ENCODE measurements at regions not wholly inside any gene's neighbourhood (a gene's known extent, or its start where the extent isn't known, plus 50 kb on each side); places are given as distances from the start of the nearest gene placed in this dataset.

- Histone ChIP-seq H3K9me1 (replicated peaks; ENCODE audit: control insufficient read depth, extremely low read depth, insufficient read depth, low read length) (no peaks in the 10 kb centered on the region), H3K36me3 (ENCODE audit: control insufficient read depth in 2 of 2, extremely low read depth in 1 of 2, insufficient read depth in 2 of 2, low read length in 2 of 2) (no peaks in the 10 kb centered on the region), H3K27me3 (ENCODE audit: control insufficient read depth in 2 of 2, insufficient read depth in 2 of 2, low read length in 2 of 2) (no peaks in the 10 kb centered on the region), H3K4me1 (ENCODE audit: control insufficient read depth, extremely low read depth, insufficient read depth, low read length) (no peaks in the 10 kb centered on the region), H3K4me3 (replicated peaks in 1 of 3; ENCODE audit: insufficient read depth in 1 of 3, low read depth in 1 of 3, low read length in 3 of 3) (no peak overlapping the region), H2AFZ (ENCODE audit: low read depth, low read length) (no peak overlapping the region), H3K79me2 (ENCODE audit: control insufficient read depth, insufficient read depth, low read length) (no peaks in the 10 kb centered on the region), H3K9ac (replicated peaks; ENCODE audit: extremely low read depth, insufficient read depth, low read length) (no peak overlapping the region), H3K4me2 (ENCODE audit: insufficient read depth, low read length) (no peak overlapping the region), H3K27ac (ENCODE audit: insufficient read depth, low read depth, low read length) (no peak overlapping the region), H4K20me1 (replicated peaks; ENCODE audit: control insufficient read depth, extremely low read depth, insufficient read depth, low read length) (no peaks in the 10 kb centered on the region), H3K9me3 (replicated peaks; ENCODE audit: control insufficient read depth, insufficient read depth, low read length) (peaks cover 2% of the 10 kb centered on the region)
- BruUV-seq (replicated peaks), result no TSS peak
- no peak for TF ChIP-seq MYC (IDR thresholded peaks at IDR 0.05; ENCODE audit: low read depth, low read length)
- no peak for DNase-seq (ENCODE audit: low read depth, low spot score)
- no peak for FAIRE-seq
- intact Hi-C loops (cut with micrococcal nuclease) (no loop called here), dilution Hi-C loops (cut with MboI; ENCODE audit: extremely low pct_ligation_motif_present, low sequenced_read_pairs) (no loop called here)
- ChIA-PET POLR2A (no interaction called here), CTCF (no interaction called here)
Observed at GRCh38 chr10:112047674-112048073, 135.9 kb downstream of the GPAM start.

DNA sequence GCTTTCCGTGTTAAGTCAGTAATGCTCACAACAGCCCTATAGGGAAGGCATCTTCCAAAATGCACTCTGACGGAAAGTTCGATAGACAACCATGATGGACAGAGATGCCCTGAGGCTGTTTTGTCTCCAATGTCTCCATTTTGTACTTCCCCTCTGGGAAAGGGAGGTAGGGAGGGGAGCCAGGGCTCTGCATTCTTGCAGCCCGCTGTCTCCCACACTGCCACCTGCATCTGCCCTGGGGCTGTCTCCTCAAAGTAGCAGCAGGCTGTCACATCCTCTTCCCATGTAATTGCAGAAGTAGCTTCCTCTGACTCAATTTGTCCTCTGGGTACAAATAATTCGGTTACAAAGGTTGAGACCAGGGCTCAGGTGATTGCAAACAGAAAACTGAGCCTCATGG is 131.4 kb downstream of the GPAM start:
- TF ChIP-seq POLR2A (IDR thresholded peaks at IDR 0.05; ENCODE audit: low read depth, low read length), result no peak
- no peak for TF ChIP-seq JUN (IDR thresholded peaks at IDR 0.05; ENCODE audit: borderline replicate concordance, insufficient read depth, insufficient read length, low read depth)
- TF ChIP-seq POLR2AphosphoS5 (IDR thresholded peaks at IDR 0.05; ENCODE audit: insufficient read depth, low read depth, low read length), result no peak
- TF ChIP-seq CTCF (IDR thresholded peaks at IDR 0.05; ENCODE audit: extremely low read depth in 1 of 2, insufficient read depth in 1 of 2, low read depth in 1 of 2, low read length in 2 of 2), result no peak
- Histone ChIP-seq H3K4me2 (ENCODE audit: insufficient read depth, low read length) (no peak overlapping the region), H3K9me1 (replicated peaks; ENCODE audit: control insufficient read depth, extremely low read depth, insufficient read depth, low read length) (no peaks in the 10 kb centered on the region), H3K27ac (ENCODE audit: insufficient read depth, low read depth, low read length) (no peak overlapping the region), H3K4me3 (replicated peaks in 1 of 3; ENCODE audit: insufficient read depth in 1 of 3, low read depth in 1 of 3, low read length in 3 of 3) (no peak overlapping the region), H3K36me3 (ENCODE audit: control insufficient read depth in 2 of 2, extremely low read depth in 1 of 2, insufficient read depth in 2 of 2, low read length in 2 of 2) (no peaks in the 10 kb centered on the region), H3K4me1 (ENCODE audit: control insufficient read depth, extremely low read depth, insufficient read depth, low read length) (no peaks in the 10 kb centered on the region), H3K27me3 (ENCODE audit: control insufficient read depth in 2 of 2, insufficient read depth in 2 of 2, low read length in 2 of 2) (no peaks in the 10 kb centered on the region), H2AFZ (ENCODE audit: low read depth, low read length) (no peak overlapping the region), H4K20me1 (replicated peaks; ENCODE audit: control insufficient read depth, extremely low read depth, insufficient read depth, low read length) (no peaks in the 10 kb centered on the region), H3K9me3 (replicated peaks; ENCODE audit: control insufficient read depth, insufficient read depth, low read length) (peaks cover 2% of the 10 kb centered on the region), H3K79me2 (ENCODE audit: control insufficient read depth, insufficient read depth, low read length) (no peaks in the 10 kb centered on the region), H3K9ac (replicated peaks; ENCODE audit: extremely low read depth, insufficient read depth, low read length) (no peak overlapping the region)
- DNase-seq (ENCODE audit: low read depth, low spot score) (no peak), FAIRE-seq (no peak)
- intact Hi-C loops (cut with micrococcal nuclease) (no loop called here), dilution Hi-C loops (cut with MboI; ENCODE audit: extremely low pct_ligation_motif_present, low sequenced_read_pairs) (no loop called here)
- POLR2A ChIA-PET, result no interaction called here
- no TSS peak for BruUV-seq (replicated peaks)
- CTCF ChIA-PET, result no interaction called here

Data from endothelial cell of umbilical vein (primary cell).